Upper lobe of left lung (tissue), 4 donors: ENCODE measurements at regions not wholly inside any gene's neighbourhood (a gene's known extent, or its start where the extent isn't known, plus 50 kb on each side); places are given as distances from the start of the nearest gene placed in this dataset.

Experiments used
- EP300 ChIP-seq, 4 donors: sonication (generic); formaldehyde crosslinking; IDR thresholded peaks; one replicate each; pipeline ENCODE4 v1.5.1; 2017; ENCODE audit warnings: antibody characterized with exemption in 4 of 4, control low read depth in 2 of 4
- TF ChIP-seq, protein P1 (sequence below), 6 experiments: fragments of 450-650 bp in 4 of 6; fragments of 200-600 bp in 2 of 6; sonication (generic) in 2 of 6; IDR thresholded peaks; one replicate each; pipeline ENCODE4 v1.5.1; 2016 to 2019; ENCODE audit warnings: antibody characterized with exemption in 6 of 6

DNA sequence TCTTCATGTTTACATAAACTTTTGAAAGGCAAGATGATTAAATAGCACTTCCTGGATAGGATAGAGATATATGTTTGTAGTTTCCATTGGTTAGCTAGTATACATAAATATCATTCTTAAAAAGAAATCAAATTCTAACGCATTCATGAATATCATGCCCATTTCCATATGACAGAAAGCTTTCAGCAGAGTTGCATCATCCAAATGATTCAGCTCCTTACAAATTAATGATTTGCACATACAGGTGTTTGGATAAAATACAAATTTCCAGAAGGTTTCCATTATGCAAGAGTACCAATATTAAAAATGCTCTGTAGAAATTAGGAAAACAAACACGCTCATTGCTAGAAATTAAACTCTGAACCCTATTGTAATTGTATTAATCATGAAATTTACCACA is 264.4 kb downstream of the FOXG1 start:
- TF ChIP-seq, protein P1, sequence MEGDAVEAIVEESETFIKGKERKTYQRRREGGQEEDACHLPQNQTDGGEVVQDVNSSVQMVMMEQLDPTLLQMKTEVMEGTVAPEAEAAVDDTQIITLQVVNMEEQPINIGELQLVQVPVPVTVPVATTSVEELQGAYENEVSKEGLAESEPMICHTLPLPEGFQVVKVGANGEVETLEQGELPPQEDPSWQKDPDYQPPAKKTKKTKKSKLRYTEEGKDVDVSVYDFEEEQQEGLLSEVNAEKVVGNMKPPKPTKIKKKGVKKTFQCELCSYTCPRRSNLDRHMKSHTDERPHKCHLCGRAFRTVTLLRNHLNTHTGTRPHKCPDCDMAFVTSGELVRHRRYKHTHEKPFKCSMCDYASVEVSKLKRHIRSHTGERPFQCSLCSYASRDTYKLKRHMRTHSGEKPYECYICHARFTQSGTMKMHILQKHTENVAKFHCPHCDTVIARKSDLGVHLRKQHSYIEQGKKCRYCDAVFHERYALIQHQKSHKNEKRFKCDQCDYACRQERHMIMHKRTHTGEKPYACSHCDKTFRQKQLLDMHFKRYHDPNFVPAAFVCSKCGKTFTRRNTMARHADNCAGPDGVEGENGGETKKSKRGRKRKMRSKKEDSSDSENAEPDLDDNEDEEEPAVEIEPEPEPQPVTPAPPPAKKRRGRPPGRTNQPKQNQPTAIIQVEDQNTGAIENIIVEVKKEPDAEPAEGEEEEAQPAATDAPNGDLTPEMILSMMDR (IDR thresholded peaks at IDR 0.05), result no peak
- no peak for TF ChIP-seq EP300 (IDR thresholded peaks at IDR 0.05)
